MM.1S (cell line): ENCODE measurements at regions not wholly inside any gene's neighbourhood (a gene's known extent, or its start where the extent isn't known, plus 50 kb on each side); places are given as distances from the start of the nearest gene placed in this dataset.
A peak's percentile ranks its signal among the peaks of the same experiment; 100 is the strongest.

ENCODE experiments used
- DNase-seq: peaks from one replicate; pipeline ENCODE4 v3.0.0-alpha.2; 2015
- H2AFZ ChIP-seq: fragments of 300-600 bp; sonication (generic); 2 replicates; pipeline ENCODE4 v1.6.0; 2016; ENCODE audit warnings: antibody characterized with exemption, low read length
- H3F3A ChIP-seq: fragments of 300-600 bp; sonication (generic); 2 replicates; pipeline ENCODE4 v1.6.1; 2016; ENCODE audit warnings: mild to moderate bottlenecking, antibody characterized with exemption, low read length, moderate library complexity, mixed read lengths; ENCODE audit not compliant: insufficient read depth
- H3K27ac ChIP-seq: fragments of 300-600 bp; sonication (generic); 2 replicates; pipeline ENCODE4 v1.5.1; 2016; ENCODE audit warnings: mild to moderate bottlenecking, low read length
- H3K27me3 ChIP-seq: fragments of 300-600 bp; sonication (generic); replicated peaks from 2 replicates; pipeline ENCODE4 v1.6.0; 2016; ENCODE audit warnings: low read length; ENCODE audit not compliant: insufficient read depth
- H3K36me3 ChIP-seq: fragments of 300-600 bp; sonication (generic); replicated peaks from 2 replicates; pipeline ENCODE4 v1.6.1; 2016; ENCODE audit warnings: mild to moderate bottlenecking, low read length, mixed read lengths; ENCODE audit not compliant: insufficient read depth
- H3K4me1 ChIP-seq: fragments of 300-600 bp; sonication (generic); 2 replicates; pipeline ENCODE4 v1.6.1; 2016; ENCODE audit warnings: low read length, mixed read lengths
- H3K4me2 ChIP-seq: fragments of 300-600 bp; sonication (generic); 2 replicates; pipeline ENCODE4 v1.6.0; 2016; ENCODE audit warnings: low read depth, low read length
- H3K4me3 ChIP-seq: fragments of 300-600 bp; sonication (generic); 2 replicates; pipeline ENCODE4 v1.5.1; 2016; ENCODE audit warnings: low read length, mixed read lengths
- H3K79me2 ChIP-seq: fragments of 300-600 bp; sonication (generic); 2 replicates; pipeline ENCODE4 v1.6.1; 2016; ENCODE audit warnings: mixed run types, low read length, mixed read lengths
- H3K9ac ChIP-seq: fragments of 300-600 bp; sonication (generic); 2 replicates; pipeline ENCODE4 v1.6.1; 2016; ENCODE audit warnings: low read length, mixed read lengths
- H3K9me2 ChIP-seq: fragments of 300-600 bp; sonication (generic); replicated peaks from 2 replicates; pipeline ENCODE4 v1.6.1; 2016; ENCODE audit warnings: mild to moderate bottlenecking, low read length, mixed read lengths; ENCODE audit not compliant: insufficient read depth
- H3K9me3 ChIP-seq: fragments of 300-600 bp; sonication (generic); replicated peaks from 2 replicates; pipeline ENCODE4 v1.6.1; 2016; ENCODE audit warnings: mild to moderate bottlenecking, low read length, mixed read lengths; ENCODE audit not compliant: insufficient read depth
- H4K20me1 ChIP-seq: fragments of 300-600 bp; sonication (generic); 2 replicates; pipeline ENCODE4 v1.6.1; 2016; ENCODE audit warnings: mild to moderate bottlenecking, low read length, moderate library complexity, mixed read lengths; ENCODE audit not compliant: insufficient read depth
- CTCF ChIP-seq: fragments of 300-600 bp; sonication (generic); IDR thresholded peaks from 2 replicates; pipeline ENCODE4 v1.5.1; 2016; ENCODE audit warnings: antibody characterized with exemption, low read length, mixed read lengths
- EZH2 ChIP-seq: fragments of 300-600 bp; sonication (generic); optimal IDR thresholded peaks from 2 replicates; pipeline ENCODE3; 2017; ENCODE audit warnings: low read depth, mild to moderate bottlenecking, antibody characterized with exemption, low read length, mixed read lengths
- EZH2phosphoT487 ChIP-seq: fragments of 300-600 bp; sonication (generic); IDR thresholded peaks from 2 replicates; pipeline ENCODE4 v1.6.1; 2018; ENCODE audit warnings: antibody characterized with exemption, low read length

DNA sequence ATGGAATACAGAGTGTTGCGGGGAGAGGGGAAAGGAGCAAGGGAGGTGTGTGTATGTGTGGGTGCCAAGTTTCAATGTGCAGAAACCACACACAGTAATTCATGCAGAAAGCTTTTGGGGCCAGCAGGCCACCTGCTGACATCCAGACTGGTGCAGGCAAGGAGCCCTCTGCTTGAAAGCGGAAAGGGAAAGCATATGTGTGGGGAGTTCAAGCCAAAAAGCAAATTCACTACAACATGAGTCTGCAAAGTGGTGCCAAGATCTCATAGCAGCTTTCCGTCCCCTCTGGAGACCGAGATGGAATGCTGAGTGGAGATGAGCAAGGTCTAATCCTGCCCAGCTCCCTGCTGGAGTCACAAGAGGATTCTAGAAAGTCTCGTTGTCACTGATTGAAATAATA lies 159.7 kb upstream of the VLDLR start:
- Histone ChIP-seq H3K27ac (no peak overlapping the region), H3K79me2 (no peaks in the 10 kb centered on the region), H3F3A (peaks cover 6% of the 10 kb centered on the region; the same call in 1 of the 2 replicates), H3K9ac (no peak overlapping the region), H3K36me3 (no peaks in the 10 kb centered on the region), H3K9me3 (no peaks in the 10 kb centered on the region), H4K20me1 (no peaks in the 10 kb centered on the region), H3K9me2 (no peaks in the 10 kb centered on the region), H3K4me2 (no peak overlapping the region), H2AFZ (no peak overlapping the region), H3K27me3 (no peaks in the 10 kb centered on the region), H3K4me1 (peaks cover 15% of the 10 kb centered on the region), H3K4me3 (no peak overlapping the region)
- TF ChIP-seq EZH2: no peak
- no peak for TF ChIP-seq EZH2phosphoT487
- no peak for TF ChIP-seq CTCF
- no peak for DNase-seq

GRCh38 chr9:2464624-2465023 lies 157.0 kb upstream of the VLDLR start:
- DNase-seq: no peak
- H3K9me2 ChIP-seq: no peaks in the 10 kb centered on the region
- H3K4me2 ChIP-seq: no peak overlapping the region
- no peak overlapping the region for H3K9ac ChIP-seq
- H3K36me3 ChIP-seq: no peaks in the 10 kb centered on the region
- H3K79me2 ChIP-seq: no peaks in the 10 kb centered on the region
- no peaks in the 10 kb centered on the region for H4K20me1 ChIP-seq
- H3K27me3 ChIP-seq: no peaks in the 10 kb centered on the region
- TF ChIP-seq EZH2: no peak
- TF ChIP-seq CTCF: no peak
- no peak for TF ChIP-seq EZH2phosphoT487
- no peak overlapping the region for H3K4me3 ChIP-seq
- H2AFZ ChIP-seq: no peak overlapping the region
- H3K27ac ChIP-seq: no peak overlapping the region
- H3K4me1 ChIP-seq: peaks cover 16% of the 10 kb centered on the region
- H3F3A ChIP-seq: peaks cover 6% of the 10 kb centered on the region; the same call in 1 of the 2 replicates
- no peaks in the 10 kb centered on the region for H3K9me3 ChIP-seq

- Histone ChIP-seq H3K9me3 (no peaks in the 10 kb centered on the region), H3K4me2 (peak overlapping the region; percentile 35), H3K27ac (peak overlapping the region; percentile 72)
Observed at GRCh38 chr9:2465516-2465915, 156.1 kb upstream of the VLDLR start.

More at GRCh38 chr9:2465516-2465915, 156.1 kb upstream of the VLDLR start:
- Histone ChIP-seq H4K20me1 (no peaks in the 10 kb centered on the region), H3K4me1 (peaks cover 20% of the 10 kb centered on the region), H2AFZ (peak overlapping the region; percentile 18; the same call in 1 of the 2 replicates), H3K9me2 (no peaks in the 10 kb centered on the region), H3K36me3 (no peaks in the 10 kb centered on the region), H3K9ac (0 out of 2 replicates have a peak overlapping the region, but pooled peaks have one; percentile 2), H3K27me3 (no peaks in the 10 kb centered on the region), H3K79me2 (no peaks in the 10 kb centered on the region), H3F3A (peaks cover 6% of the 10 kb centered on the region; the same call in 1 of the 2 replicates), H3K4me3 (no peak overlapping the region)
- TF ChIP-seq EZH2: no peak
- no peak for TF ChIP-seq CTCF
- no peak for TF ChIP-seq EZH2phosphoT487
- DNase-seq: no peak
